ENCODE measurements at regions not wholly inside any gene's neighbourhood (a gene's known extent, or its start where the extent isn't known, plus 50 kb on each side); places are given as distances from the start of the nearest gene placed in this dataset.

DNA sequence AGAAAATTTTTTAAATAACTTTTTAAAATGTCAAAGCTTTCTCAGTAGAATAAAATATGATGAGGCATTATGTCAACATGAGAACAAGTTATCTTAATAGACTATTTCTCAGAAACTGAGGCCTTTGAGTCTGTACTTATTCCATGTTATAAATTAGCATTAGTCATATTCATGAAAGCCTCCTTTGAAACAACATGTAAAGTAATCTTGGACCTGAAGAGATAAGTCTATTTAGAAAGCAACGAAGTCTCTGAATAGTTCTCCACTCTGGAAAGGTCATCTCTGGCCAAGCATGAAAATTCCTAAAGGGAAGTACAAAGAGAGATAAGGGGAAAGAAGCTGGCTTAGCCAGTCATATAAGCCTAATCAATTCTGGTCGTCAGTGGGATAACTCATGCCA, 150.8 kb downstream of the CYB561 start:
- no peak for TF ChIP-seq SMC3 (conservative IDR thresholded peaks at IDR 0.05; ENCODE audit: poor library complexity)
- no peak for TF ChIP-seq MXI1 (conservative IDR thresholded peaks at IDR 0.05; ENCODE audit: poor library complexity, severe bottlenecking)
- TF ChIP-seq, protein P1, sequence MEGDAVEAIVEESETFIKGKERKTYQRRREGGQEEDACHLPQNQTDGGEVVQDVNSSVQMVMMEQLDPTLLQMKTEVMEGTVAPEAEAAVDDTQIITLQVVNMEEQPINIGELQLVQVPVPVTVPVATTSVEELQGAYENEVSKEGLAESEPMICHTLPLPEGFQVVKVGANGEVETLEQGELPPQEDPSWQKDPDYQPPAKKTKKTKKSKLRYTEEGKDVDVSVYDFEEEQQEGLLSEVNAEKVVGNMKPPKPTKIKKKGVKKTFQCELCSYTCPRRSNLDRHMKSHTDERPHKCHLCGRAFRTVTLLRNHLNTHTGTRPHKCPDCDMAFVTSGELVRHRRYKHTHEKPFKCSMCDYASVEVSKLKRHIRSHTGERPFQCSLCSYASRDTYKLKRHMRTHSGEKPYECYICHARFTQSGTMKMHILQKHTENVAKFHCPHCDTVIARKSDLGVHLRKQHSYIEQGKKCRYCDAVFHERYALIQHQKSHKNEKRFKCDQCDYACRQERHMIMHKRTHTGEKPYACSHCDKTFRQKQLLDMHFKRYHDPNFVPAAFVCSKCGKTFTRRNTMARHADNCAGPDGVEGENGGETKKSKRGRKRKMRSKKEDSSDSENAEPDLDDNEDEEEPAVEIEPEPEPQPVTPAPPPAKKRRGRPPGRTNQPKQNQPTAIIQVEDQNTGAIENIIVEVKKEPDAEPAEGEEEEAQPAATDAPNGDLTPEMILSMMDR (IDR thresholded peaks at IDR 0.05; ENCODE audit: poor library complexity, severe bottlenecking) = no peak
- TF ChIP-seq, protein P2, sequence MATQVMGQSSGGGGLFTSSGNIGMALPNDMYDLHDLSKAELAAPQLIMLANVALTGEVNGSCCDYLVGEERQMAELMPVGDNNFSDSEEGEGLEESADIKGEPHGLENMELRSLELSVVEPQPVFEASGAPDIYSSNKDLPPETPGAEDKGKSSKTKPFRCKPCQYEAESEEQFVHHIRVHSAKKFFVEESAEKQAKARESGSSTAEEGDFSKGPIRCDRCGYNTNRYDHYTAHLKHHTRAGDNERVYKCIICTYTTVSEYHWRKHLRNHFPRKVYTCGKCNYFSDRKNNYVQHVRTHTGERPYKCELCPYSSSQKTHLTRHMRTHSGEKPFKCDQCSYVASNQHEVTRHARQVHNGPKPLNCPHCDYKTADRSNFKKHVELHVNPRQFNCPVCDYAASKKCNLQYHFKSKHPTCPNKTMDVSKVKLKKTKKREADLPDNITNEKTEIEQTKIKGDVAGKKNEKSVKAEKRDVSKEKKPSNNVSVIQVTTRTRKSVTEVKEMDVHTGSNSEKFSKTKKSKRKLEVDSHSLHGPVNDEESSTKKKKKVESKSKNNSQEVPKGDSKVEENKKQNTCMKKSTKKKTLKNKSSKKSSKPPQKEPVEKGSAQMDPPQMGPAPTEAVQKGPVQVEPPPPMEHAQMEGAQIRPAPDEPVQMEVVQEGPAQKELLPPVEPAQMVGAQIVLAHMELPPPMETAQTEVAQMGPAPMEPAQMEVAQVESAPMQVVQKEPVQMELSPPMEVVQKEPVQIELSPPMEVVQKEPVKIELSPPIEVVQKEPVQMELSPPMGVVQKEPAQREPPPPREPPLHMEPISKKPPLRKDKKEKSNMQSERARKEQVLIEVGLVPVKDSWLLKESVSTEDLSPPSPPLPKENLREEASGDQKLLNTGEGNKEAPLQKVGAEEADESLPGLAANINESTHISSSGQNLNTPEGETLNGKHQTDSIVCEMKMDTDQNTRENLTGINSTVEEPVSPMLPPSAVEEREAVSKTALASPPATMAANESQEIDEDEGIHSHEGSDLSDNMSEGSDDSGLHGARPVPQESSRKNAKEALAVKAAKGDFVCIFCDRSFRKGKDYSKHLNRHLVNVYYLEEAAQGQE (IDR thresholded peaks at IDR 0.05; ENCODE audit: borderline replicate concordance) = no peak
- TF ChIP-seq POLR2AphosphoS5 (IDR thresholded peaks at IDR 0.05) = no peak
